GM20000 (cell line): ENCODE measurements at regions not wholly inside any gene's neighbourhood (a gene's known extent, or its start where the extent isn't known, plus 50 kb on each side); places are given as distances from the start of the nearest gene placed in this dataset.

Experiments used
- DNase-seq: peaks from one replicate; pipeline ENCODE4 v3.0.0; 2012; ENCODE audit warnings: low spot score
- CTCF ChIP-seq: IDR thresholded peaks from 2 replicates; pipeline ENCODE4 v1.5.1; 2012; ENCODE audit warnings: mild to moderate bottlenecking, control low read depth; ENCODE audit errors: extremely low read depth, missing control alignments

GRCh38 chr2:236400046-236400574, 135.9 kb upstream of the ASB18 start:
- no peak for TF ChIP-seq CTCF
- no peak for DNase-seq

DNA sequence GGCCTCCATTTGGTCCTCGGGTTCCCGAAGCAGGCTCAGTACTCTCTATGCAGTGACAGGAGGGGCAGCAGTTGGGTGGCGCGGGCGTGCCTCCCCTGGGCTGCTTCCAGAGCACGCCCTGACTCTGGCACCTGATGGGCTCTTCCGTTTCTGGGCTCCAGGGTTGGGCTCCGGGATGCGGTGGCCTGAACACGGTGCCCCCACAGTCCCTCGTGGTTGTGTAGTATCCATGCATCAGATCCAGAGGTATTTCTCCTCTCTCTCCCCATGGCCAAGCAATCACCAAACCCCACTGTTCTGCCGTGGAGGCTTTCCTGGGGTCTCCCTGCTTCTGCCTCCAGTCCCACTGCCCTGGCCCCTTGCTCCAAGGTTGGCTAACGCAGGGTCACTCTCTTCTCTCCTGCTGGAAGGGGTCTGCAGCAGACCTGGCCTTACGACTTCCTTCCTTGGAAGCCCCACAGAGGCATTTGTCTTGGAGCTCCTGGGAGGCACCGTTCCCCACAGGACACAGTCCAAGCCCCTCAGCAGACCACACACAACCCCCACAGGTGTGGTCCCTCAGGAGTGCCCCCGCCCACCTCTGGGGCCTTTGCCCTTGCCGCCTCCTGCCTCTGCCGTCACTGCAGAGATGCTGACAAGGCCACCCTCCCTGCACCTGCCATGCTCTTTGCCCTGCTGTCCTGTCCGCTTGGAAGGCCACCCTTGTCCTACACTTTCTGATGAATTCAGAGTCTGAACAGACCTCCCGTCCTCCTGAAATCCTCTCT, 136.6 kb upstream of the ASB18 start:
- TF ChIP-seq CTCF = no peak
- DNase-seq = no peak

DNA sequence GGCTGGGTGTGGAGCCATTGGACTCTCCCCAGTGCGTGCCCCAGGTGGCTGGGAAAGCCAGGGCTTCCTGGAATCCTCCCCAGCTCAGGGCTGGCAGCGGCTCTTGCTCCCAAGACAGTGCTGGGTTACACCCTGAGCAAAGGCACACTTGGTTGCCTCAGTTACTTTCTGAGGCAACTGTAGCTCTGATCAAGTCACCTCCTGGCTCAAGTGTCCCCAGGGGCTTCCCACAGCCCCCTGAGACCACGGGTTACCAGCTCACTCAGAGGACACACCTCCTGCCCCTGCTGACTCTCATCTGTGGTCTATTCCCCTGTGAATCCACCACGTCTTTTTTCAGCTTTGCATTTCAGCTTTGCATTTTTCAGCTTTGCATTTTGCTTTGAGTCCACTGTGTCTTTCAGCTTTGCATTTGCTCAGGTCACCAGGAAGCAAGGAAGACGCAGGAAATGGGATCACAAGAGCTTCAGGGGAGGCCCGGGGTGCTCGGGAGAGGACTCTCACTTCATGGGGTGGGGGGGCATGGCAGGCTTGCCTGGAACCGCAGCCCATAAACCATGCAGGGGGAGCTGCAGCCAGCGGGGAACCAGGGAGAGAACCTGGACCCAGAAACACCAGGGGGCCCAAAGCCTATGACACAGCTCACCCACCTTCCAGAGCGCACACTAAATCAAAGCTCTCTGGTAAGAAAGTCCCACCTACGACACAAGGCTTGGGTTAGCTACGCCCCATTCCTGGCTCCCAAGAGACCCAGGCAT, 138.0 kb upstream of the ASB18 start:
- TF ChIP-seq CTCF = no peak
- DNase-seq = no peak

DNA sequence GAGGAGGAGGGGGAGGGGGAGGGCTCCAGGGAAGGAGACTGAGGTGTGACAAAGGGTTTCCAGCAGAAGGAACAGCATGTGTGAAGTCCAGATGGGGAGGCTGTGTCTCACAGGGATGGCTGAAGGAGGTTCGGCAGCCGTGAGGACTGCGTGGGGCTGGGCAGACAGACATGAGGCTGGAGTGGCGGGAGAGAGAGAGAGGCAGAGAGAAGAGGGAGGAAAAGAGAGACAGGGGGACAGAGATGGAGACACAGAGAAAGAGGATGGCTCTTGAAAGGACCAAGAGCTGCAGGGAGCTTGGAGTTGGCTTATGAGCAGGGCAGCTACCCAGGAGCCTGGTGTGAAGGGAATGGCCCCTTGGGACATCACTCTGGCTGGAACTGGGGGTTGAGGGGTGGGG, 138.9 kb upstream of the ASB18 start:
- no peak for DNase-seq
- no peak for TF ChIP-seq CTCF

- no peak for TF ChIP-seq CTCF
- DNase-seq = no peak
Observed at GRCh38 chr2:236403811-236404210, 139.6 kb upstream of the ASB18 start.

DNA sequence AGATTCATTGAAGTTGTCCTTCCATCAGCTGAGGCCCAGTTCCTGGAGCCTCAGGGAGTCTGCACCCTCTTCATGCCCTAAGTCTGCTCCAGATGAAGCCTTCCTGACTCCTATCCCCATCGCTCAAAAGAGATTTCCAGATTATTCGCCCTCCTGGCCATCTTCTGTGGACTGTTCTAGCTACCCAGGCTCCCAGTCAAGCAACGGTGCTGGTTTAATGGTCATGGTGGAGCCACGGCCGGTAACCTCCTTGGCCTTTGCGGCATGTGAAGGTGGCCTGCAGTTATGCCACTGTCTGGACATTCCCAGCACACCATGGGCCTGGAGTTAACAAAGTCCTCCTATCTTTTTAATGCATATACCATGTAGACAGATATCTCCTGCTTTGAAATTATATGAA, 140.1 kb upstream of the ASB18 start:
- DNase-seq = no peak
- no peak for TF ChIP-seq CTCF

DNA sequence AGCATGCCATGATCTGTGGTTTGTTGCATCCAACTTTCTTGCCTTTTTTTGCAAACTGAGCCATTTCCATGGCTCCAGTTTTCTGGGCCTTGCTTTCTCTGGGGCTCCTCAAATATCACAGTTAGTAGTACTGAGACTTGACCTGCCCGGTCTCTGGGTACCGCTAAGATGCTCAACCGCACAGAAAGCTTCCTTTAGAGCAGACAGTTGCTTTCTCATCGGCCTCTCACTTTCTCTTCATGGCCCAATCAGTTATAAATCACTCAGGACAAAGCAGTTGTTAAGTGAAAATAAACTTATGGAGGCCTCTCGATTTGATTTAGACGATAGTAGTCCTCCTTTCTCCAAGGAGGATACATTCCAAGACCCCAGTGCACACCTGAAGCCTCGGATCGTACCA, 141.2 kb upstream of the ASB18 start:
- DNase-seq = no peak
- no peak for TF ChIP-seq CTCF
